Transverse colon (tissue), 4 donors: ENCODE measurements at regions not wholly inside any gene's neighbourhood (a gene's known extent, or its start where the extent isn't known, plus 50 kb on each side); places are given as distances from the start of the nearest gene placed in this dataset.

ENCODE experiments used
- DNase-seq: peaks from one replicate; pipeline ENCODE4 v3.0.0-alpha.2; 2019
- H3K27ac ChIP-seq, 4 donors: fragments of 200-600 bp; sonication (generic); 2 replicates each; pipeline ENCODE4 v1.5.1; 2016 to 2018; ENCODE audit warnings: inconsistent platforms in 4 of 4
- H3K27me3 ChIP-seq: fragments of 200-600 bp; sonication (generic); 2 replicates; pipeline ENCODE4 v1.5.1; 2017; ENCODE audit warnings: inconsistent platforms
- H3K36me3 ChIP-seq, 4 donors: fragments of 200-600 bp; sonication (generic); 2 replicates each; pipeline ENCODE4 v1.5.1; 2017 to 2019; ENCODE audit warnings: inconsistent platforms in 4 of 4
- H3K4me1 ChIP-seq, 4 donors: fragments of 200-600 bp; sonication (generic); 2 replicates each; pipeline ENCODE4 v1.5.1; 2017 to 2020; ENCODE audit warnings: inconsistent platforms in 4 of 4
- H3K4me3 ChIP-seq, 4 donors: fragments of 200-600 bp; sonication (generic); 1 replicate in 1 of 4; 2 replicates in 3 of 4; pipeline versions ENCODE4 v1.5.1 to v1.6.1; 2017 to 2019; ENCODE audit warnings: inconsistent platforms in 4 of 4
- H3K9me3 ChIP-seq, 2 donors: fragments of 200-600 bp; sonication (generic); 2 replicates each; pipeline ENCODE4 v1.5.1; 2017 to 2019; ENCODE audit warnings: inconsistent platforms in 2 of 2
- EP300 ChIP-seq: sonication (generic); formaldehyde crosslinking; IDR thresholded peaks from one replicate; pipeline ENCODE4 v1.6.1; 2017; ENCODE audit warnings: antibody characterized with exemption, low read depth
- POLR2A ChIP-seq: fragments of 450-650 bp; IDR thresholded peaks from one replicate; pipeline ENCODE4 v1.6.1; 2016; ENCODE audit warnings: antibody characterized with exemption, mild to moderate bottlenecking, moderate library complexity
- POLR2AphosphoS5 ChIP-seq, 3 donors: sonication (generic); formaldehyde crosslinking; IDR thresholded peaks; one replicate each; pipeline ENCODE4 v1.6.1; 2016; ENCODE audit warnings: antibody characterized with exemption in 3 of 3
- WGBS, 2 donors: methylation state at CpG; one replicate each; pipeline ENCODE4 v1.1.5; 2018; ENCODE audit warnings: low coverage in 1 of 2; 5-methylcytosine and 5-hydroxymethylcytosine counted together
- in situ Hi-C, 4 donors: fragments of 200-750 bp; cut with MboI; loops; one replicate each; pipeline versions ENCODE4 v1.15.0 to v1.15.1; 2017; ENCODE audit warnings: low sequenced_read_pairs in 3 of 4, low pct_ligation_motif_present in 1 of 4, low pct_unique_long_range_greater_than_20kb in 1 of 4
- intact Hi-C: fragments of 100-400 bp; cut with DNase I; formaldehyde crosslinking; loops from one replicate; pipeline ENCODE4 v1.15.1; 2023; ENCODE audit warnings: low total_unique reads
- TF ChIP-seq, protein P1 (sequence below), 5 experiments: fragments of 200-600 bp in 3 of 5; fragments of 450-650 bp in 2 of 5; sonication (generic) in 3 of 5; IDR thresholded peaks; 1 replicate in 2 of 5; 2 replicates in 3 of 5; pipeline ENCODE4 v1.5.1; 2016 to 2017; ENCODE audit warnings: antibody characterized with exemption in 5 of 5, inconsistent platforms in 3 of 5, mild to moderate bottlenecking in 2 of 5, moderate library complexity in 1 of 5

- no peak overlapping the region for H3K27ac ChIP-seq
- in situ Hi-C loops = no loop called here
Observed at GRCh38 chr16:65948361-65948760, 418.1 kb upstream of the CDH5 start.

GRCh38 chr16:65947951-65948350 lies 418.5 kb upstream of the CDH5 start:
- in situ Hi-C loops = no loop called here
- H3K4me1 ChIP-seq = no peaks in the 10 kb centered on the region
- TF ChIP-seq EP300 = no peak
- H3K36me3 ChIP-seq = no peaks in the 10 kb centered on the region
- H3K9me3 ChIP-seq = no peaks in the 10 kb centered on the region
- no peak overlapping the region for H3K27ac ChIP-seq
- intact Hi-C loops = no loop called here
- no peaks in the 10 kb centered on the region for H3K27me3 ChIP-seq
- no peak overlapping the region for H3K4me3 ChIP-seq
- no peak for DNase-seq
- WGBS, 2 donors = 77 to 83% methylated on average over 3 to 4 of the region's 4 CpGs

More at GRCh38 chr16:65948361-65948760, 418.1 kb upstream of the CDH5 start:
- intact Hi-C loops = no loop called here
- 90% methylated on average over 9 of the region's 9 CpGs; no CpG with 5 or more reads in 1 of the 2 donors for WGBS, 2 donors
- TF ChIP-seq POLR2AphosphoS5 (IDR thresholded peaks at IDR 0.05) (no peak), EP300 (no peak), POLR2A (no peak)
- TF ChIP-seq, protein P1, sequence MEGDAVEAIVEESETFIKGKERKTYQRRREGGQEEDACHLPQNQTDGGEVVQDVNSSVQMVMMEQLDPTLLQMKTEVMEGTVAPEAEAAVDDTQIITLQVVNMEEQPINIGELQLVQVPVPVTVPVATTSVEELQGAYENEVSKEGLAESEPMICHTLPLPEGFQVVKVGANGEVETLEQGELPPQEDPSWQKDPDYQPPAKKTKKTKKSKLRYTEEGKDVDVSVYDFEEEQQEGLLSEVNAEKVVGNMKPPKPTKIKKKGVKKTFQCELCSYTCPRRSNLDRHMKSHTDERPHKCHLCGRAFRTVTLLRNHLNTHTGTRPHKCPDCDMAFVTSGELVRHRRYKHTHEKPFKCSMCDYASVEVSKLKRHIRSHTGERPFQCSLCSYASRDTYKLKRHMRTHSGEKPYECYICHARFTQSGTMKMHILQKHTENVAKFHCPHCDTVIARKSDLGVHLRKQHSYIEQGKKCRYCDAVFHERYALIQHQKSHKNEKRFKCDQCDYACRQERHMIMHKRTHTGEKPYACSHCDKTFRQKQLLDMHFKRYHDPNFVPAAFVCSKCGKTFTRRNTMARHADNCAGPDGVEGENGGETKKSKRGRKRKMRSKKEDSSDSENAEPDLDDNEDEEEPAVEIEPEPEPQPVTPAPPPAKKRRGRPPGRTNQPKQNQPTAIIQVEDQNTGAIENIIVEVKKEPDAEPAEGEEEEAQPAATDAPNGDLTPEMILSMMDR (IDR thresholded peaks at IDR 0.05) = no peak
- DNase-seq = no peak
- Histone ChIP-seq H3K27me3 (no peaks in the 10 kb centered on the region), H3K9me3 (no peaks in the 10 kb centered on the region), H3K36me3 (no peaks in the 10 kb centered on the region), H3K4me1 (no peaks in the 10 kb centered on the region), H3K4me3 (no peak overlapping the region)

GRCh38 chr16:65945493-65945892 lies 421.0 kb upstream of the CDH5 start:
- in situ Hi-C loops = no loop called here

GRCh38 chr16:65944361-65944760 lies 422.1 kb upstream of the CDH5 start:
- intact Hi-C loops (no loop called here), in situ Hi-C loops (no loop called here)
- H3K36me3 ChIP-seq = no peaks in the 10 kb centered on the region
- no peak overlapping the region for H3K4me3 ChIP-seq
- 25 to 28% methylated on average over 3 of the region's 3 CpGs for WGBS, 2 donors
- no peaks in the 10 kb centered on the region for H3K27me3 ChIP-seq
- no peak overlapping the region for H3K27ac ChIP-seq
- H3K9me3 ChIP-seq = no peaks in the 10 kb centered on the region
- no peak for DNase-seq
- TF ChIP-seq POLR2A (no peak), EP300 (no peak), POLR2AphosphoS5 (IDR thresholded peaks at IDR 0.05) (no peak)
- TF ChIP-seq, protein P1 (IDR thresholded peaks at IDR 0.05) = no peak
- no peaks in the 10 kb centered on the region for H3K4me1 ChIP-seq

More at GRCh38 chr16:65945493-65945892, 421.0 kb upstream of the CDH5 start:
- no peaks in the 10 kb centered on the region for H3K4me1 ChIP-seq
- no peaks in the 10 kb centered on the region for H3K27me3 ChIP-seq
- intact Hi-C loops = no loop called here
- no peaks in the 10 kb centered on the region for H3K36me3 ChIP-seq
- H3K9me3 ChIP-seq = no peaks in the 10 kb centered on the region
- H3K4me3 ChIP-seq = no peak overlapping the region
- WGBS, 2 donors = 28 to 51% methylated on average over 2 of the region's 2 CpGs
- TF ChIP-seq POLR2AphosphoS5 (IDR thresholded peaks at IDR 0.05) (no peak), EP300 (no peak)
- DNase-seq = no peak
- H3K27ac ChIP-seq = no peak overlapping the region

- no peaks in the 10 kb centered on the region for H3K9me3 ChIP-seq
- intact Hi-C loops = no loop called here
- H3K36me3 ChIP-seq = no peaks in the 10 kb centered on the region
- H3K4me3 ChIP-seq = no peak overlapping the region
- 25 to 68% methylated on average over 1 of the region's 1 CpG for WGBS, 2 donors
- no peak overlapping the region for H3K27ac ChIP-seq
- H3K4me1 ChIP-seq = no peaks in the 10 kb centered on the region
- TF ChIP-seq POLR2A = no peak
- TF ChIP-seq, protein P1 (IDR thresholded peaks at IDR 0.05) = no peak
- TF ChIP-seq POLR2AphosphoS5 (IDR thresholded peaks at IDR 0.05) = no peak
- TF ChIP-seq EP300 = no peak
- in situ Hi-C loops = no loop called here
- H3K27me3 ChIP-seq = no peaks in the 10 kb centered on the region
- DNase-seq = no peak
Observed at GRCh38 chr16:65940711-65941110, 425.8 kb upstream of the CDH5 start.
